HUES64 (cell line): ENCODE measurements at regions not wholly inside any gene's neighbourhood (a gene's known extent, or its start where the extent isn't known, plus 50 kb on each side); places are given as distances from the start of the nearest gene placed in this dataset.

Experiments used
- H3K27ac ChIP-seq: 2 replicates; pipeline ENCODE4 v1.7.0; 2013; ENCODE audit warnings: low read depth, low read length, inconsistent platforms
- H3K27me3 ChIP-seq: 2 replicates; pipeline ENCODE4 v1.6.1; 2013; ENCODE audit warnings: mild to moderate bottlenecking, low read length; ENCODE audit not compliant: insufficient read depth
- H3K36me3 ChIP-seq: 2 replicates; pipeline ENCODE4 v1.6.1; 2013; ENCODE audit warnings: mild to moderate bottlenecking, low read length; ENCODE audit not compliant: insufficient read depth
- H3K4me1 ChIP-seq: 2 replicates; pipeline ENCODE4 v1.6.1; 2013; ENCODE audit warnings: mild to moderate bottlenecking, low read length, moderate library complexity; ENCODE audit not compliant: insufficient read depth
- H3K4me3 ChIP-seq: 2 replicates; pipeline ENCODE4 v1.5.1; 2013; ENCODE audit warnings: mild to moderate bottlenecking, low read length, moderate library complexity
- H3K9ac ChIP-seq: 2 replicates; pipeline ENCODE4 v1.6.1; 2013; ENCODE audit warnings: mild to moderate bottlenecking, low read depth, low read length
- H3K9me3 ChIP-seq: 2 replicates; pipeline ENCODE4 v1.6.1; 2013; ENCODE audit warnings: low read depth, low read length; ENCODE audit not compliant: insufficient read depth
- WGBS: fragments of 150-250, 120-280 bp; methylation state at CpG from one replicate; pipeline ENCODE4 v1.1.7; 2013; ENCODE audit warnings: missing lambda C conversion rate; 5-methylcytosine and 5-hydroxymethylcytosine counted together

- Histone ChIP-seq H3K36me3 (no peaks in the 10 kb centered on the region), H3K27ac (no peak overlapping the region), H3K27me3 (no peaks in the 10 kb centered on the region), H3K4me3 (no peak overlapping the region), H3K4me1 (no peaks in the 10 kb centered on the region), H3K9ac (no peak overlapping the region), H3K9me3 (no peaks in the 10 kb centered on the region)
- 98% methylated on average over 3 of the region's 3 CpGs for WGBS
Observed at GRCh38 chr5:4802044-4802443, 338.1 kb upstream of the ADAMTS16 start.

- Histone ChIP-seq H3K4me3 (no peak overlapping the region), H3K27me3 (no peaks in the 10 kb centered on the region), H3K27ac (no peak overlapping the region), H3K9me3 (no peaks in the 10 kb centered on the region), H3K36me3 (no peaks in the 10 kb centered on the region), H3K4me1 (no peaks in the 10 kb centered on the region), H3K9ac (no peak overlapping the region)
- 92% methylated on average over 12 of the region's 12 CpGs for WGBS
Observed at GRCh38 chr5:4804691-4805360, 335.3 kb upstream of the ADAMTS16 start.

- 65% methylated on average over 1 of the region's 3 CpGs for WGBS
- no peak overlapping the region for H3K27ac ChIP-seq
- no peaks in the 10 kb centered on the region for H3K36me3 ChIP-seq
- no peaks in the 10 kb centered on the region for H3K27me3 ChIP-seq
- H3K4me3 ChIP-seq: no peak overlapping the region
- no peaks in the 10 kb centered on the region for H3K9me3 ChIP-seq
- no peaks in the 10 kb centered on the region for H3K4me1 ChIP-seq
- no peak overlapping the region for H3K9ac ChIP-seq
Observed at GRCh38 chr5:4815002-4815401, 325.1 kb upstream of the ADAMTS16 start.

- Histone ChIP-seq H3K27me3 (no peaks in the 10 kb centered on the region), H3K36me3 (no peaks in the 10 kb centered on the region), H3K4me1 (no peaks in the 10 kb centered on the region), H3K4me3 (no peak overlapping the region), H3K9me3 (no peaks in the 10 kb centered on the region), H3K9ac (no peak overlapping the region), H3K27ac (no peak overlapping the region)
- 100% methylated on average over 2 of the region's 2 CpGs for WGBS
Observed at GRCh38 chr5:4817767-4818166, 322.4 kb upstream of the ADAMTS16 start.

- no peaks in the 10 kb centered on the region for H3K36me3 ChIP-seq
- H3K27ac ChIP-seq: no peak overlapping the region
- H3K4me1 ChIP-seq: 0 out of 2 replicates have a peak, but pooled peaks cover 5% of the 10 kb centered on the region
- 64% methylated on average over 1 of the region's 1 CpG for WGBS
- H3K9ac ChIP-seq: no peak overlapping the region
- H3K27me3 ChIP-seq: no peaks in the 10 kb centered on the region
- H3K9me3 ChIP-seq: no peaks in the 10 kb centered on the region
- H3K4me3 ChIP-seq: no peak overlapping the region
Observed at GRCh38 chr5:4831325-4831724, 308.8 kb upstream of the ADAMTS16 start.

GRCh38 chr5:4832471-4832870, 307.7 kb upstream of the ADAMTS16 start:
- Histone ChIP-seq H3K9ac (no peak overlapping the region), H3K4me1 (0 out of 2 replicates have a peak, but pooled peaks cover 5% of the 10 kb centered on the region), H3K4me3 (no peak overlapping the region), H3K27me3 (no peaks in the 10 kb centered on the region), H3K27ac (no peak overlapping the region), H3K36me3 (no peaks in the 10 kb centered on the region), H3K9me3 (no peaks in the 10 kb centered on the region)
- 88% methylated on average over 5 of the region's 5 CpGs for WGBS

GRCh38 chr5:4833104-4833738, 306.9 kb upstream of the ADAMTS16 start:
- Histone ChIP-seq H3K27me3 (no peaks in the 10 kb centered on the region), H3K27ac (no peak overlapping the region), H3K4me1 (0 out of 2 replicates have a peak, but pooled peaks cover 5% of the 10 kb centered on the region), H3K9me3 (no peaks in the 10 kb centered on the region), H3K9ac (no peak overlapping the region), H3K4me3 (no peak overlapping the region), H3K36me3 (no peaks in the 10 kb centered on the region)
- 88% methylated on average over 3 of the region's 4 CpGs for WGBS

- 96% methylated on average over 28 of the region's 28 CpGs for WGBS
- Histone ChIP-seq H3K36me3 (no peaks in the 10 kb centered on the region), H3K27me3 (no peaks in the 10 kb centered on the region), H3K9ac (no peak overlapping the region), H3K4me3 (no peak overlapping the region), H3K4me1 (no peaks in the 10 kb centered on the region), H3K9me3 (no peaks in the 10 kb centered on the region), H3K27ac (no peak overlapping the region)
Observed at GRCh38 chr5:4837489-4838058, 302.6 kb upstream of the ADAMTS16 start.

GRCh38 chr5:4845221-4845620, 294.9 kb upstream of the ADAMTS16 start:
- Histone ChIP-seq H3K4me3 (no peak overlapping the region), H3K9ac (no peak overlapping the region), H3K4me1 (no peaks in the 10 kb centered on the region), H3K27ac (no peak overlapping the region), H3K9me3 (peaks cover 4% of the 10 kb centered on the region), H3K36me3 (no peaks in the 10 kb centered on the region), H3K27me3 (no peaks in the 10 kb centered on the region)
- WGBS: 94% methylated on average over 3 of the region's 3 CpGs

GRCh38 chr5:4847766-4848165, 292.4 kb upstream of the ADAMTS16 start:
- WGBS: 100% methylated on average over 3 of the region's 3 CpGs
- H3K36me3 ChIP-seq: no peaks in the 10 kb centered on the region
- H3K27me3 ChIP-seq: no peaks in the 10 kb centered on the region

GRCh38 chr5:4855036-4855435, 285.1 kb upstream of the ADAMTS16 start:
- H3K4me3 ChIP-seq: no peak overlapping the region
- 37% methylated on average over 5 of the region's 5 CpGs for WGBS
- no peak overlapping the region for H3K27ac ChIP-seq
- H3K27me3 ChIP-seq: no peaks in the 10 kb centered on the region
- H3K9ac ChIP-seq: no peak overlapping the region
- peaks cover 7% of the 10 kb centered on the region for H3K4me1 ChIP-seq
- H3K36me3 ChIP-seq: no peaks in the 10 kb centered on the region
- H3K9me3 ChIP-seq: no peaks in the 10 kb centered on the region

More at GRCh38 chr5:4847766-4848165, 292.4 kb upstream of the ADAMTS16 start:
- H3K4me3 ChIP-seq: no peak overlapping the region
- no peak overlapping the region for H3K27ac ChIP-seq
- no peak overlapping the region for H3K9ac ChIP-seq
- no peaks in the 10 kb centered on the region for H3K4me1 ChIP-seq
- peaks cover 4% of the 10 kb centered on the region for H3K9me3 ChIP-seq
